ENCODE measurements at regions not wholly inside any gene's neighbourhood (a gene's known extent, or its start where the extent isn't known, plus 50 kb on each side); places are given as distances from the start of the nearest gene placed in this dataset.
"Not testable (repeated sequence)": the region's sequence is repeated elsewhere in the genome, so short reads cannot be mapped to it uniquely, and the experiment has no call there.

DNA sequence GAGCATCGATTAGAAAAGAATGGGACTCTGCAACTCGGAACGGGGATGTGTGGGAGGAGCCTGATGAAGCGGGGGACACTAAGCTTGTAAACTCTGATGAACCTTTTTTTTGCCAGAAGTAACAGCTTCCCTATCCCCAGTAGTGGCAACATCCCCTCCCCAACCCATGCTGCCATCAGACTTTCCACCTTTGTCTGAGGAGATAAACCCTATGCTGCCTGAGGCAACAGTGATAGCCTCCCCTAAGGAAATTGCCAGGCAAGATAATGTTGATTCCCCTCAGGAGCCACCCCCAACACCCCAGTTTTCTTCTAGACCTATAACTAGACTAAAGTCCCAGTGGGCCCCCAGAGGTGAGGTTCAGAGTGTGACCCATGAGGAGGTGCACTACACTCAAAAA lies 173.7 kb downstream of the AKR1D1 start:
- no peak overlapping the region for H3K4me2 ChIP-seq (ENCODE audit: low read depth, low read length, poor library complexity, severe bottlenecking)
- no peak for TF ChIP-seq EZH2phosphoT487 (IDR thresholded peaks at IDR 0.05; ENCODE audit: borderline replicate concordance)
- TF ChIP-seq, protein P1, sequence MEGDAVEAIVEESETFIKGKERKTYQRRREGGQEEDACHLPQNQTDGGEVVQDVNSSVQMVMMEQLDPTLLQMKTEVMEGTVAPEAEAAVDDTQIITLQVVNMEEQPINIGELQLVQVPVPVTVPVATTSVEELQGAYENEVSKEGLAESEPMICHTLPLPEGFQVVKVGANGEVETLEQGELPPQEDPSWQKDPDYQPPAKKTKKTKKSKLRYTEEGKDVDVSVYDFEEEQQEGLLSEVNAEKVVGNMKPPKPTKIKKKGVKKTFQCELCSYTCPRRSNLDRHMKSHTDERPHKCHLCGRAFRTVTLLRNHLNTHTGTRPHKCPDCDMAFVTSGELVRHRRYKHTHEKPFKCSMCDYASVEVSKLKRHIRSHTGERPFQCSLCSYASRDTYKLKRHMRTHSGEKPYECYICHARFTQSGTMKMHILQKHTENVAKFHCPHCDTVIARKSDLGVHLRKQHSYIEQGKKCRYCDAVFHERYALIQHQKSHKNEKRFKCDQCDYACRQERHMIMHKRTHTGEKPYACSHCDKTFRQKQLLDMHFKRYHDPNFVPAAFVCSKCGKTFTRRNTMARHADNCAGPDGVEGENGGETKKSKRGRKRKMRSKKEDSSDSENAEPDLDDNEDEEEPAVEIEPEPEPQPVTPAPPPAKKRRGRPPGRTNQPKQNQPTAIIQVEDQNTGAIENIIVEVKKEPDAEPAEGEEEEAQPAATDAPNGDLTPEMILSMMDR (conservative IDR thresholded peaks at IDR 0.05; ENCODE audit: low read length) = no peak
- H3K27me3 ChIP-seq (ENCODE audit: insufficient read depth, low read length, poor library complexity, severe bottlenecking) = no peaks in the 10 kb centered on the region
- H3K9me3 ChIP-seq (ENCODE audit: insufficient read depth, low read depth, low read length) = no peaks in the 10 kb centered on the region
- no peak overlapping the region for H2AFZ ChIP-seq (ENCODE audit: low read length)
- H3K79me2 ChIP-seq (ENCODE audit: insufficient read depth, low read length) = no peaks in the 10 kb centered on the region
- H3F3A ChIP-seq (ENCODE audit: low read depth) = no peaks in the 10 kb centered on the region
- no peaks in the 10 kb centered on the region for H3K4me1 ChIP-seq (ENCODE audit: insufficient read depth, low read length, poor library complexity, severe bottlenecking)
- H3K9ac ChIP-seq (ENCODE audit: low read depth, low read length, poor library complexity, severe bottlenecking) = no peak overlapping the region
- no peaks in the 10 kb centered on the region for H4K20me1 ChIP-seq (ENCODE audit: insufficient read depth, low read length, poor library complexity, severe bottlenecking)
- H3K9me2 ChIP-seq (replicated peaks; ENCODE audit: low read depth, low read length) = no peaks in the 10 kb centered on the region
- H3K36me3 ChIP-seq (ENCODE audit: insufficient read depth, low read length) = no peaks in the 10 kb centered on the region
- H3K4me3 ChIP-seq (ENCODE audit: low read length, poor library complexity, severe bottlenecking) = no peak overlapping the region

DNA sequence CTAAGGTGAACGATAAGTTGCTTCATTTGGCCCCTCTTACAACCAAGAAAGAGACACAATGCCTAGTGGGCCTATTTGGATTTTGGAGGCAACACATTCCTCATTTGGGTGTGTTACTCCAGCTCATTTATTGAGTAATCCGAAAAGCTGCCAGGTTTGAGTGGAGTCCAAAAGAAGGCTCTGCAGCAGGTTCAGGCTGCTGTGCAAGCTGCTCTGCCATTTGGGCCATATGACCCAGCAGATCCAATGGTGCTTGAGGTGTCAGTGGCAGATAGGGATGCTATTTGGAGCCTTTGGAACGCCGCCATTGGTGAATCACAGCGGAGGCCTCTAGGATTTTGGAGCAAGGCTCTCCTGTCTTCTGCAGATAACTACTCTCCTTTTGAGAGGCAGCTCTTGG lies 176.4 kb downstream of the AKR1D1 start:
- H3F3A ChIP-seq (ENCODE audit: low read depth); H3K27me3 ChIP-seq (ENCODE audit: insufficient read depth, low read length, poor library complexity, severe bottlenecking); H3K79me2 ChIP-seq (ENCODE audit: insufficient read depth, low read length); H3K9me2 ChIP-seq (replicated peaks; ENCODE audit: low read depth, low read length); H3K4me1 ChIP-seq (ENCODE audit: insufficient read depth, low read length, poor library complexity, severe bottlenecking); H3K9ac ChIP-seq (ENCODE audit: low read depth, low read length, poor library complexity, severe bottlenecking); H2AFZ ChIP-seq (ENCODE audit: low read length); H4K20me1 ChIP-seq (ENCODE audit: insufficient read depth, low read length, poor library complexity, severe bottlenecking); H3K9me3 ChIP-seq (ENCODE audit: insufficient read depth, low read depth, low read length); H3K36me3 ChIP-seq (ENCODE audit: insufficient read depth, low read length); H3K4me2 ChIP-seq (ENCODE audit: low read depth, low read length, poor library complexity, severe bottlenecking); H3K4me3 ChIP-seq (ENCODE audit: low read length, poor library complexity, severe bottlenecking): not testable (repeated sequence)

DNA sequence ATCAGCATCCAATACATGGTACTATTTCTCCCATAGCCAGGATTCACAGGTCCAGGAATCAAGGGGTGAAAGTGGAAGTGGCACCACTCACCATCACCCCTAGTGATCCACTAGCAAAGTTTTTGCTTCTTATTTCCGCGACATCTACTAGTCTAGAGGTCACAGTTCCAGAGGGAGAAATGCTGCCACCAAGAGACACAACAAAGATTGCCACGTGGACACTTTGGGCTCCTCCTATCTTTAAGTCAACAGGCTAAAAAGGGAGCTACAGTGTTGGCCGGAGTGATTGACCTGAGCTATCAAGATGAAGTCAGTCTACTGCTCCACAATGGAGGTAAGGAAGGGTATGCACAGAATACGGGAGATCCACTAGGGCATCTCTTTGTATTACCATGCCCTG lies 178.2 kb downstream of the AKR1D1 start:
- H3K9me3 ChIP-seq (ENCODE audit: insufficient read depth, low read depth, low read length) = no peaks in the 10 kb centered on the region
- H3K4me1 ChIP-seq (ENCODE audit: insufficient read depth, low read length, poor library complexity, severe bottlenecking) = no peaks in the 10 kb centered on the region
- TF ChIP-seq EZH2phosphoT487 (IDR thresholded peaks at IDR 0.05; ENCODE audit: borderline replicate concordance) = no peak
- TF ChIP-seq, protein P1 (conservative IDR thresholded peaks at IDR 0.05; ENCODE audit: low read length) = no peak
- H4K20me1 ChIP-seq (ENCODE audit: insufficient read depth, low read length, poor library complexity, severe bottlenecking) = no peaks in the 10 kb centered on the region
- H3K9me2 ChIP-seq (replicated peaks; ENCODE audit: low read depth, low read length) = no peaks in the 10 kb centered on the region
- no peak overlapping the region for H3K4me3 ChIP-seq (ENCODE audit: low read length, poor library complexity, severe bottlenecking)
- no peak overlapping the region for H2AFZ ChIP-seq (ENCODE audit: low read length)
- no peaks in the 10 kb centered on the region for H3K36me3 ChIP-seq (ENCODE audit: insufficient read depth, low read length)
- no peaks in the 10 kb centered on the region for H3F3A ChIP-seq (ENCODE audit: low read depth)
- no peaks in the 10 kb centered on the region for H3K27me3 ChIP-seq (ENCODE audit: insufficient read depth, low read length, poor library complexity, severe bottlenecking)
- no peak overlapping the region for H3K4me2 ChIP-seq (ENCODE audit: low read depth, low read length, poor library complexity, severe bottlenecking)
- H3K9ac ChIP-seq (ENCODE audit: low read depth, low read length, poor library complexity, severe bottlenecking) = no peak overlapping the region
- no peaks in the 10 kb centered on the region for H3K79me2 ChIP-seq (ENCODE audit: insufficient read depth, low read length)

DNA sequence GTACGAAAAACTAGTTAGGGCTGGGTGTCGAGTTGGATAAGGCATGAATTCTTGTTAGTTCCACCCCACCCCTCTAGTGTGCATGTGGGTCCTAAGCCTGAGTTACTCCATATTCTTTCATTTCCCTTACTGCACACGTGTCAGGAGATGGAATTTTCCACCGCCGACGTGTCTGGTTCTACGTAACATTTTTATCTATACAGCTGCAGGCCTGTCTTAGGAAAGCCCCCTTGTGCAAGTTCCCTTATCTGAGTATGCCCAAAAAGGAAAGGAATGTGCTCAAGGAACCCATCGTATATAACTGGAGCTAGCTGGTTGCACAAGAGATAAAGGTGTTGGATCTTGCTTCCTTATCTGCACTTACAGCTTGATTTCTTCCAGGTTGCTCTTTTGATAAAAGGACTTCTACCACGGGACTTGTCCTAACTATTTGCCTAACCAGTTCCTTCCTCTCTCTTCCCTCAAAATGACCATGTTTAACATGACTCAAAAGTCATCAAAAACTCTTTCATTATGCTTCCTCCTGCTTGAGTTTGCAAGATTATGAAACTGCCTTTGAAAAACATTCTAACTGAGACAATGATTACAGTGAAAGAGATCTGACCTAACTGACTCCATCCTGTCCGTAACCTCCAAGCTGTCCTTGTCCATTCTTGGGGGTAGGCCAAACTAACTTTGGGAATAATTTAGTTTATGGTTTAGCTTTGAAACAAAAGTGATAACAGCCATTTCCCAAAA lies 181.4 kb downstream of the AKR1D1 start:
- Histone ChIP-seq H3F3A (ENCODE audit: low read depth) (no peaks in the 10 kb centered on the region), H3K9ac (ENCODE audit: low read depth, low read length, poor library complexity, severe bottlenecking) (no peak overlapping the region), H3K4me1 (ENCODE audit: insufficient read depth, low read length, poor library complexity, severe bottlenecking) (no peaks in the 10 kb centered on the region), H4K20me1 (ENCODE audit: insufficient read depth, low read length, poor library complexity, severe bottlenecking) (no peaks in the 10 kb centered on the region), H3K36me3 (ENCODE audit: insufficient read depth, low read length) (no peaks in the 10 kb centered on the region), H3K79me2 (ENCODE audit: insufficient read depth, low read length) (no peaks in the 10 kb centered on the region), H3K27me3 (ENCODE audit: insufficient read depth, low read length, poor library complexity, severe bottlenecking) (no peaks in the 10 kb centered on the region), H3K4me2 (ENCODE audit: low read depth, low read length, poor library complexity, severe bottlenecking) (no peak overlapping the region), H3K9me3 (ENCODE audit: insufficient read depth, low read depth, low read length) (no peaks in the 10 kb centered on the region), H2AFZ (ENCODE audit: low read length) (no peak overlapping the region), H3K9me2 (replicated peaks; ENCODE audit: low read depth, low read length) (no peaks in the 10 kb centered on the region), H3K4me3 (ENCODE audit: low read length, poor library complexity, severe bottlenecking) (no peak overlapping the region)
- TF ChIP-seq, protein P1 (conservative IDR thresholded peaks at IDR 0.05; ENCODE audit: low read length) = no peak
- no peak for TF ChIP-seq EZH2phosphoT487 (IDR thresholded peaks at IDR 0.05; ENCODE audit: borderline replicate concordance)
